Gastroesophageal sphincter (tissue), 3 donors: ENCODE measurements at regions not wholly inside any gene's neighbourhood (a gene's known extent, or its start where the extent isn't known, plus 50 kb on each side); places are given as distances from the start of the nearest gene placed in this dataset.

ENCODE experiments used
- EP300 ChIP-seq: sonication (generic); formaldehyde crosslinking; IDR thresholded peaks from one replicate; pipeline ENCODE4 v1.6.1; 2017; ENCODE audit warnings: antibody characterized with exemption, mild to moderate bottlenecking
- POLR2AphosphoS5 ChIP-seq: sonication (generic); formaldehyde crosslinking; IDR thresholded peaks from one replicate; pipeline ENCODE4 v1.6.1; 2017; ENCODE audit warnings: antibody characterized with exemption
- TF ChIP-seq, protein P1 (sequence below), 4 experiments: fragments of 200-600 bp in 2 of 4; fragments of 450-650 bp in 2 of 4; sonication (generic) in 1 of 4; IDR thresholded peaks; one replicate each; pipeline ENCODE4 v1.5.1; 2017 to 2019; ENCODE audit warnings: antibody characterized with exemption in 4 of 4, mild to moderate bottlenecking in 2 of 4, moderate library complexity in 2 of 4

DNA sequence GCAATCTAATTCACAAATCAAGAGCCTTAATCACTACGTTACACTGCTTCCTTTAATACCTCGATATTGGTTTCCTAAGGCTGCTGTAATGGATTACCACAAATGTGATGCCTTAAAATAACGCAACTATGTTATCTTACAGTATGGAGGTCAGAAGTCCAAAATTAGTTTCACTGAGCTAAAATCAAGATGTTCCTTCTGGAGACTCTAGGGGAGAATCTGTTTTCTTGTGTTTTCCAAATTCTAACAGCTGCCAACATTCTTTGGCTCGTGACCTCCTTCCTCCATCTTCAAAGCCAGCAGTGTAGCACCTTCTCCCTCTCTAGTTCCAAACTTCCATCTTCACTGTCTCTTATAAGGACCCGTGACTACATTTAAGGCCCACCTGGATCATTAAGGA is 335.0 kb upstream of the NFIA start:
- no peak for TF ChIP-seq POLR2AphosphoS5
- no peak for TF ChIP-seq EP300
- TF ChIP-seq, protein P1, sequence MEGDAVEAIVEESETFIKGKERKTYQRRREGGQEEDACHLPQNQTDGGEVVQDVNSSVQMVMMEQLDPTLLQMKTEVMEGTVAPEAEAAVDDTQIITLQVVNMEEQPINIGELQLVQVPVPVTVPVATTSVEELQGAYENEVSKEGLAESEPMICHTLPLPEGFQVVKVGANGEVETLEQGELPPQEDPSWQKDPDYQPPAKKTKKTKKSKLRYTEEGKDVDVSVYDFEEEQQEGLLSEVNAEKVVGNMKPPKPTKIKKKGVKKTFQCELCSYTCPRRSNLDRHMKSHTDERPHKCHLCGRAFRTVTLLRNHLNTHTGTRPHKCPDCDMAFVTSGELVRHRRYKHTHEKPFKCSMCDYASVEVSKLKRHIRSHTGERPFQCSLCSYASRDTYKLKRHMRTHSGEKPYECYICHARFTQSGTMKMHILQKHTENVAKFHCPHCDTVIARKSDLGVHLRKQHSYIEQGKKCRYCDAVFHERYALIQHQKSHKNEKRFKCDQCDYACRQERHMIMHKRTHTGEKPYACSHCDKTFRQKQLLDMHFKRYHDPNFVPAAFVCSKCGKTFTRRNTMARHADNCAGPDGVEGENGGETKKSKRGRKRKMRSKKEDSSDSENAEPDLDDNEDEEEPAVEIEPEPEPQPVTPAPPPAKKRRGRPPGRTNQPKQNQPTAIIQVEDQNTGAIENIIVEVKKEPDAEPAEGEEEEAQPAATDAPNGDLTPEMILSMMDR (IDR thresholded peaks at IDR 0.05): no peak
